SU-DHL-6 (cell line): ENCODE measurements at regions not wholly inside any gene's neighbourhood (a gene's known extent, or its start where the extent isn't known, plus 50 kb on each side); places are given as distances from the start of the nearest gene placed in this dataset.
A peak's percentile ranks its signal among the peaks of the same experiment; 100 is the strongest.

ENCODE experiments used
- H2AFZ ChIP-seq: fragments of 200-600 bp; sonication (generic); 2 replicates; pipeline ENCODE4 v1.6.1; 2014; ENCODE audit warnings: low read depth, mild to moderate bottlenecking, moderate library complexity, mixed read lengths, antibody characterized with exemption, low read length; ENCODE audit not compliant: severe bottlenecking
- H3F3A ChIP-seq: fragments of 200-600 bp; shearing (Covaris generic); 2 replicates; pipeline ENCODE4 v1.6.0; 2016; ENCODE audit warnings: antibody characterized with exemption, mild to moderate bottlenecking; ENCODE audit not compliant: insufficient read depth
- H3K27ac ChIP-seq: fragments of 200-600 bp; sonication (generic); 2 replicates; pipeline ENCODE4 v1.5.1; 2016; ENCODE audit warnings: low read depth, mild to moderate bottlenecking, low read length, moderate library complexity, mixed read lengths
- H3K27me3 ChIP-seq: fragments of 200-600 bp; sonication (generic), shearing (Covaris generic); 2 replicates; pipeline ENCODE4 v1.6.0; 2014; ENCODE audit warnings: mild to moderate bottlenecking, low read length
- H3K36me3 ChIP-seq: fragments of 200-600 bp; sonication (generic); 2 replicates; pipeline ENCODE4 v1.6.1; 2014; ENCODE audit warnings: mild to moderate bottlenecking, low read length, mixed read lengths
- H3K4me2 ChIP-seq: fragments of 300-600, 200-600 bp; shearing (Covaris generic), sonication (generic); 2 replicates; pipeline ENCODE4 v1.6.0; 2014; ENCODE audit warnings: low read length, low read depth, mild to moderate bottlenecking; ENCODE audit not compliant: poor library complexity, severe bottlenecking
- H3K4me3 ChIP-seq: fragments of 200-600 bp; sonication (generic); 2 replicates; pipeline ENCODE4 v1.5.1; 2014; ENCODE audit warnings: antibody characterized with exemption, low read length, mild to moderate bottlenecking, mixed read lengths; ENCODE audit not compliant: insufficient read depth, poor library complexity, severe bottlenecking
- H3K79me2 ChIP-seq: fragments of 200-600 bp; sonication (generic); 2 replicates; pipeline ENCODE4 v1.6.1; 2014; ENCODE audit warnings: mild to moderate bottlenecking, low read length, moderate library complexity; ENCODE audit not compliant: insufficient read depth
- H3K9ac ChIP-seq: fragments of 200-600 bp; sonication (generic); 2 replicates; pipeline ENCODE4 v1.7.0; 2014; ENCODE audit warnings: mild to moderate bottlenecking, low read length
- H3K9me2 ChIP-seq: fragments of 200-600 bp; sonication (generic); replicated peaks from 2 replicates; pipeline ENCODE4 v1.6.1; 2014; ENCODE audit warnings: low read length; ENCODE audit not compliant: insufficient read depth
- H3K9me3 ChIP-seq: fragments of 200-600 bp; sonication (generic); 2 replicates; pipeline ENCODE4 v1.6.1; 2014; ENCODE audit warnings: low read length, mixed read lengths; ENCODE audit not compliant: insufficient read depth
- H4K20me1 ChIP-seq: fragments of 200-600 bp; sonication (generic); 2 replicates; pipeline ENCODE4 v1.6.1; 2014; ENCODE audit warnings: low read depth, mild to moderate bottlenecking, antibody characterized with exemption, low read length, moderate library complexity, mixed read lengths
- CTCF ChIP-seq: fragments of 200-600 bp; sonication (generic); IDR thresholded peaks from one replicate; pipeline ENCODE4 v1.5.1; 2017; ENCODE audit warnings: antibody characterized with exemption, mild to moderate bottlenecking, low read length, moderate library complexity; ENCODE audit not compliant: insufficient read depth, poor library complexity, severe bottlenecking
- EZH2phosphoT487 ChIP-seq: fragments of 200-600 bp; sonication (generic), shearing (Covaris generic); conservative IDR thresholded peaks from 2 replicates; pipeline ENCODE4 v1.6.1; 2018; ENCODE audit warnings: mild to moderate bottlenecking, antibody characterized with exemption, low read length, moderate library complexity, mixed read lengths

GRCh38 chr7:94059746-94060145, 55.6 kb upstream of the BET1 start:
- no peaks in the 10 kb centered on the region for H4K20me1 ChIP-seq
- no peaks in the 10 kb centered on the region for H3K27me3 ChIP-seq
- no peaks in the 10 kb centered on the region for H3K9me2 ChIP-seq
- no peak overlapping the region for H3K9ac ChIP-seq
- no peak for TF ChIP-seq EZH2phosphoT487
- TF ChIP-seq CTCF, result no peak
- H3K27ac ChIP-seq, result no peak overlapping the region
- H3K9me3 ChIP-seq, result no peaks in the 10 kb centered on the region
- H3F3A ChIP-seq, result peaks cover 3% of the 10 kb centered on the region; the same call in 1 of the 2 replicates
- no peak overlapping the region for H3K4me2 ChIP-seq
- no peak overlapping the region for H3K4me3 ChIP-seq
- no peak overlapping the region for H2AFZ ChIP-seq
- H3K36me3 ChIP-seq, result no peaks in the 10 kb centered on the region
- H3K79me2 ChIP-seq, result no peaks in the 10 kb centered on the region

DNA sequence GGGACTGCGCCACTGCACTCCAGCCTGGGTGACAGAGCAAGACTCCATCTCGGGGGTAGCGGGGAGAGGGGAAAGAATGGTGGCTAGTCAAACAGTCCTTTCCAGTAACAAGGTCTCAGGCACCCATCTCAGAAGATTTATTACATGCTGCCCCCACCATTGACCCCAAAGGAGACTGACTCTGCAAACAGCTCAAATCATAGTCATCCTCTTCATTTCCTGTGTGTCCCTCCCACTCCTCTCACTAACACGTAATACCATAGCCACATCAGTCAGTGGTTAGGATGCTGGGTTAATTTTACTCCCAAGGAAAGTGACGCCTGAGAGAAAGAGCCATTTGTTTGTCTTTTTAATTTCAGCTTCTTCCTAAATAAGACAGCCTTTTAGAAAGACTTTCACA, 56.6 kb upstream of the BET1 start:
- no peak for TF ChIP-seq CTCF
- no peak for TF ChIP-seq EZH2phosphoT487
- no peaks in the 10 kb centered on the region for H4K20me1 ChIP-seq
- H3K27ac ChIP-seq, result peak overlapping the region; percentile 20
- no peaks in the 10 kb centered on the region for H3K9me3 ChIP-seq
- no peaks in the 10 kb centered on the region for H3K36me3 ChIP-seq
- H3K79me2 ChIP-seq, result no peaks in the 10 kb centered on the region
- no peaks in the 10 kb centered on the region for H3K9me2 ChIP-seq
- no peaks in the 10 kb centered on the region for H3K27me3 ChIP-seq
- peak overlapping the region; percentile 44 for H3K4me2 ChIP-seq
- H2AFZ ChIP-seq, result peak overlapping the region; percentile 46
- H3K4me3 ChIP-seq, result no peak overlapping the region
- H3K9ac ChIP-seq, result peak overlapping the region; percentile 12; the same call in 1 of the 2 replicates
- peaks cover 3% of the 10 kb centered on the region; the same call in 1 of the 2 replicates for H3F3A ChIP-seq

DNA sequence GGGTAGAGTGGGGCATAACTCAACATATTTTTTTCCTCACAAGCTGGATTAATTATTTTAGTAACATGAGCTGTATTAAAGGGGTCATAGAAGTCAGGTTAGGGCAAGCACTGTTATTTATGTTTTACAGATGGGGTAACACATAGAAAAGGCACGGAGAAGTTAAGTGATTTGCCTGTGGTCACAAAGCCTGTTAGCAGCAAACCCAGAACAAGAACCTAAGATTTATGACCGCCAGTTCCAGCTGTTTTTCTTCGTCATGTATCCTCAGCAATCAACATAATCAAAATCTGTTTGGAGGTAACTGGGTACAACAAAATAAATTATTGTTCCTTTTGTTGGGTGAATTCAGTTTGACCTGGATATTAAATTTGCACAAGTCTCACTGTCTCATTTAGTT, 57.2 kb upstream of the BET1 start:
- no peak for TF ChIP-seq CTCF
- no peak for TF ChIP-seq EZH2phosphoT487
- Histone ChIP-seq H3K36me3 (no peaks in the 10 kb centered on the region), H3K27me3 (no peaks in the 10 kb centered on the region), H3K9me3 (no peaks in the 10 kb centered on the region), H2AFZ (peak overlapping the region; percentile 46), H3K27ac (peak overlapping the region; percentile 20), H3F3A (peaks cover under 1% of the 10 kb centered on the region; the same call in 1 of the 2 replicates), H3K9ac (peak overlapping the region; percentile 12; the same call in 1 of the 2 replicates), H3K4me3 (no peak overlapping the region), H3K4me2 (peak overlapping the region; percentile 44), H4K20me1 (no peaks in the 10 kb centered on the region), H3K9me2 (no peaks in the 10 kb centered on the region), H3K79me2 (no peaks in the 10 kb centered on the region)

DNA sequence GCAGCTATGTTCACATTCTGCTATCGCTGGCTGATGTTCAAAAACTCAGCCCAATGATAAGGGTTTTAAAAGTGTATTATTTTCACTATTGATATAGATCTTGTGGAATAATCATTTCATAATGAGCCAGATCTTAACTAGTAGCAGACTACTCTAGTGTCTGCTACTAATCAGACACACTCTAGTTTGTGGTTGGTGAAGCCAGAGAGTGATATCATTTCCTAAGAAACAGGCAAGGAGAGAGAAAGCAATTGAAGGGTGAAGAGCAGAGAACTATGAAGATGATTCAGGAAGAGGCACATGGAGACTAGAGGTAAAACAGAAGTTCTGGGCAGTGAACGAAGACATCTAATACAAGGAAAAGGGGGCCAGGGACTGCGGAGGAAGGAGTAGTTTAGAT, 58.2 kb upstream of the BET1 start:
- H3K36me3 ChIP-seq, result no peaks in the 10 kb centered on the region
- H3K27ac ChIP-seq, result no peak overlapping the region
- no peaks in the 10 kb centered on the region for H3K27me3 ChIP-seq
- TF ChIP-seq CTCF, result no peak
- no peak for TF ChIP-seq EZH2phosphoT487
- H3K4me2 ChIP-seq, result peak overlapping the region; percentile 44
- H3K4me3 ChIP-seq, result no peak overlapping the region
- H4K20me1 ChIP-seq, result no peaks in the 10 kb centered on the region
- no peak overlapping the region for H3K9ac ChIP-seq
- no peaks in the 10 kb centered on the region for H3K9me3 ChIP-seq
- H3K79me2 ChIP-seq, result no peaks in the 10 kb centered on the region
- no peaks in the 10 kb centered on the region for H3K9me2 ChIP-seq
- peak overlapping the region; percentile 20 for H2AFZ ChIP-seq
- H3F3A ChIP-seq, result no peaks in the 10 kb centered on the region
